Glutamatergic neuron (in vitro differentiated cells): ENCODE measurements at regions not wholly inside any gene's neighbourhood (a gene's known extent, or its start where the extent isn't known, plus 50 kb on each side); places are given as distances from the start of the nearest gene placed in this dataset.
"Not testable (repeated sequence)": the region's sequence is repeated elsewhere in the genome, so short reads cannot be mapped to it uniquely, and the experiment has no call there.

Source experiments
- DNase-seq: peaks from one replicate; pipeline ENCODE4 v3.0.0; 2022
- H3K27ac Mint-ChIP-seq: one replicate; pipeline ENCODE4 v1.8.0; 2020; ENCODE audit warnings: mild to moderate bottlenecking, mixed read lengths, inconsistent platforms; ENCODE audit not compliant: unreplicated experiment
- H3K27me3 Mint-ChIP-seq: one replicate; pipeline ENCODE4 v1.8.0; 2020; ENCODE audit warnings: mild to moderate bottlenecking, moderate library complexity, mixed read lengths, inconsistent platforms; ENCODE audit not compliant: unreplicated experiment
- H3K36me3 Mint-ChIP-seq: one replicate; pipeline ENCODE4 v1.8.0; 2020; ENCODE audit warnings: mild to moderate bottlenecking, mixed read lengths, inconsistent platforms; ENCODE audit not compliant: unreplicated experiment
- H3K4me1 Mint-ChIP-seq: one replicate; pipeline ENCODE4 v1.8.0; 2020; ENCODE audit warnings: mild to moderate bottlenecking, low read depth, mixed read lengths, inconsistent platforms; ENCODE audit not compliant: unreplicated experiment
- H3K4me3 Mint-ChIP-seq: one replicate; pipeline ENCODE4 v1.8.0; 2020; ENCODE audit warnings: mild to moderate bottlenecking, mixed read lengths, inconsistent platforms; ENCODE audit not compliant: unreplicated experiment
- H3K9me3 Mint-ChIP-seq: one replicate; pipeline ENCODE4 v1.8.0; 2020; ENCODE audit warnings: mild to moderate bottlenecking, moderate library complexity, mixed read lengths, inconsistent platforms; ENCODE audit not compliant: unreplicated experiment
- CTCF ChIP-seq: fragments of 200-600 bp; sonication (generic); IDR thresholded peaks from one replicate; pipeline ENCODE4 v1.5.0; 2021; ENCODE audit not compliant: partially characterized antibody, unreplicated experiment

GRCh38 chr5:174503086-174503460, 221.3 kb upstream of the MSX2 start:
- no peak overlapping the region for H3K4me3 Mint-ChIP-seq
- H3K4me1 Mint-ChIP-seq, result no peaks in the 10 kb centered on the region
- peaks cover 1% of the 10 kb centered on the region for H3K27me3 Mint-ChIP-seq
- DNase-seq, result no peak
- no peak for TF ChIP-seq CTCF
- H3K27ac Mint-ChIP-seq, result no peak overlapping the region
- H3K9me3 Mint-ChIP-seq, result peaks cover 2% of the 10 kb centered on the region
- peaks cover 19% of the 10 kb centered on the region for H3K36me3 Mint-ChIP-seq

- H3K27me3 Mint-ChIP-seq, result peaks cover 1% of the 10 kb centered on the region
- H3K4me1 Mint-ChIP-seq, result no peaks in the 10 kb centered on the region
- H3K27ac Mint-ChIP-seq, result no peak overlapping the region
- no peak for DNase-seq
- no peak overlapping the region for H3K4me3 Mint-ChIP-seq
- no peak for TF ChIP-seq CTCF
- H3K9me3 Mint-ChIP-seq, result peaks cover 2% of the 10 kb centered on the region
- peaks cover 19% of the 10 kb centered on the region for H3K36me3 Mint-ChIP-seq
These were observed 220.7 kb upstream of the MSX2 start for GRCh38 chr5:174503461-174504265.

DNA sequence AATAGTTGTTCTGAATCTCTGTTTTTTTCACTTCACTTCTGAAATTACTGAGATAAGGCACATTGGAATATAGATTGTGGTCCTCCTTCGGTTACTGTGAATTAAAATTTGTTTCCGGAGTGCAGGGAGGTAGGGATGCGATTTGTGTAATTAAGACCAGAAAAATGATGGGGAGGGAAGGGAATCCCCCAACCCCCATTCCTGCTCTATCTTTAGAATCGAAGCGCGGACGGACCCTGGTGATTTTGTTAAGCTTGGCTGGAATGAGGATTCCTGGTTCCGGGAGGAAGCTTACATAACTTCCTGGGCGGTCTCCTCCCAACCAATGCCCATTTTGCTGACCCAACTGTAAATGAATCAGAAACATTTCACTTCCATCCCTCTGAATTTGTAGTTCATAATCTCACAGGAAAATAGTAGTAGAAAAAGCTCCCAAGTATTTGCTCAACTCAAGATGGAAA, 220.1 kb upstream of the MSX2 start:
- Mint-ChIP-seq H3K27ac (no peak overlapping the region), H3K4me3 (no peak overlapping the region), H3K4me1 (no peaks in the 10 kb centered on the region), H3K9me3 (peaks cover 2% of the 10 kb centered on the region), H3K27me3 (peaks cover 3% of the 10 kb centered on the region), H3K36me3 (peaks cover 18% of the 10 kb centered on the region)
- TF ChIP-seq CTCF, result no peak
- DNase-seq, result no peak

- peaks cover 3% of the 10 kb centered on the region for H3K27me3 Mint-ChIP-seq
- no peak for DNase-seq
- H3K27ac Mint-ChIP-seq, result no peak overlapping the region
- TF ChIP-seq CTCF, result no peak
- peaks cover 2% of the 10 kb centered on the region for H3K4me1 Mint-ChIP-seq
- no peak overlapping the region for H3K4me3 Mint-ChIP-seq
- H3K9me3 Mint-ChIP-seq, result peaks cover 2% of the 10 kb centered on the region
- peaks cover 5% of the 10 kb centered on the region for H3K36me3 Mint-ChIP-seq
These were observed 218.8 kb upstream of the MSX2 start for GRCh38 chr5:174505621-174506020.

GRCh38 chr5:174510782-174511453, 213.5 kb upstream of the MSX2 start:
- H3K27me3 Mint-ChIP-seq, H3K4me3 Mint-ChIP-seq, H3K9me3 Mint-ChIP-seq, H3K4me1 Mint-ChIP-seq, H3K27ac Mint-ChIP-seq, DNase-seq, H3K36me3 Mint-ChIP-seq: not testable (repeated sequence)
